CD14-positive monocyte (primary cell): ENCODE measurements at regions not wholly inside any gene's neighbourhood (a gene's known extent, or its start where the extent isn't known, plus 50 kb on each side); places are given as distances from the start of the nearest gene placed in this dataset.

Source experiments
- DNase-seq, 3 donors: peaks; one replicate each; pipeline ENCODE4 v3.0.0-alpha.2; 2011 to 2022
- H2AFZ ChIP-seq: 2 replicates; pipeline ENCODE4 v1.6.0; 2012; ENCODE audit warnings: mild to moderate bottlenecking, low read depth, low read length, inconsistent platforms; ENCODE audit not compliant: insufficient read depth, poor library complexity, severe bottlenecking
- H3K27ac ChIP-seq, 2 donors: 1 replicate in 1 of 2; 2 replicates in 1 of 2; pipeline ENCODE4 v1.5.1; 2012 to 2013; ENCODE audit warnings: low read length in 2 of 2, control low read depth in 1 of 2, inconsistent platforms in 1 of 2, low read depth in 1 of 2, mild to moderate bottlenecking in 1 of 2
- H3K27me3 ChIP-seq, 2 donors: one replicate each; pipeline versions ENCODE4 v1.6.0 to v1.6.1; 2011 to 2013; ENCODE audit warnings: low read length in 2 of 2; ENCODE audit not compliant: control insufficient read depth in 2 of 2, insufficient read depth in 2 of 2
- H3K36me3 ChIP-seq, 2 donors: replicated peaks in 1 of 2; 1 replicate in 1 of 2; 2 replicates in 1 of 2; pipeline versions ENCODE4 v1.5.1 to v1.6.1; 2012 to 2013; ENCODE audit warnings: low read length in 2 of 2, control low read depth in 1 of 2, inconsistent platforms in 1 of 2, mild to moderate bottlenecking in 1 of 2; ENCODE audit not compliant: insufficient read depth in 2 of 2, control insufficient read depth in 1 of 2
- H3K4me1 ChIP-seq, 2 donors: 1 replicate in 1 of 2; 2 replicates in 1 of 2; pipeline versions ENCODE4 v1.5.1 to v1.6.1; 2012 to 2013; ENCODE audit warnings: low read length in 2 of 2, control low read depth in 1 of 2, inconsistent platforms in 1 of 2, mild to moderate bottlenecking in 1 of 2, moderate library complexity in 1 of 2; ENCODE audit not compliant: insufficient read depth in 2 of 2, control insufficient read depth in 1 of 2
- H3K4me2 ChIP-seq: replicated peaks from 2 replicates; pipeline ENCODE3; 2012; ENCODE audit warnings: low read length, moderate library complexity, mild to moderate bottlenecking; ENCODE audit not compliant: poor library complexity, severe bottlenecking; ENCODE audit errors: extremely low read depth
- H3K4me3 ChIP-seq, 3 experiments: fragments of 200-600 bp in 1 of 3; sonication (generic) in 1 of 3; replicated peaks in 1 of 3; 1 replicate in 2 of 3; 2 replicates in 1 of 3; pipeline ENCODE4 v1.5.1; 2011 to 2013; ENCODE audit warnings: low read length in 3 of 3, mild to moderate bottlenecking in 3 of 3, control low read depth in 2 of 3, low read depth in 2 of 3, inconsistent platforms in 1 of 3, moderate library complexity in 1 of 3
- H3K79me2 ChIP-seq: 2 replicates; pipeline ENCODE4 v1.6.0; 2012; ENCODE audit warnings: mild to moderate bottlenecking, control low read depth, inconsistent platforms, low read length, moderate library complexity; ENCODE audit not compliant: insufficient read depth
- H3K9ac ChIP-seq: 2 replicates; pipeline ENCODE4 v1.6.0; 2017; ENCODE audit warnings: low read length, mild to moderate bottlenecking; ENCODE audit not compliant: insufficient read depth, poor library complexity, severe bottlenecking
- H3K9me3 ChIP-seq, 2 donors: replicated peaks in 1 of 2; 1 replicate in 1 of 2; 2 replicates in 1 of 2; pipeline versions ENCODE4 v1.5.1 to v1.6.1; 2012 to 2013; ENCODE audit warnings: low read length in 2 of 2, control low read depth in 1 of 2; ENCODE audit not compliant: control insufficient read depth in 1 of 2, insufficient read depth in 1 of 2
- H4K20me1 ChIP-seq: 2 replicates; pipeline ENCODE4 v1.6.0; 2012; ENCODE audit warnings: mild to moderate bottlenecking, low read length, control low read depth, moderate library complexity; ENCODE audit not compliant: insufficient read depth
- H3K27ac Mint-ChIP-seq, 7 donors: one replicate each; pipeline ENCODE4 v1.8.0; 2020; ENCODE audit warnings: mild to moderate bottlenecking in 7 of 7, mixed read lengths in 7 of 7, moderate library complexity in 6 of 7, inconsistent platforms in 2 of 7
- H3K27me3 Mint-ChIP-seq, 3 donors: one replicate each; pipeline ENCODE4 v1.8.0; 2021 to 2022; ENCODE audit warnings: low read depth in 3 of 3, mild to moderate bottlenecking in 3 of 3, mixed read lengths in 3 of 3, moderate library complexity in 3 of 3, inconsistent platforms in 1 of 3
- H3K36me3 Mint-ChIP-seq, 2 donors: one replicate each; pipeline ENCODE4 v1.8.0; 2020; ENCODE audit warnings: mixed read lengths in 2 of 2, inconsistent platforms in 1 of 2, mild to moderate bottlenecking in 1 of 2
- H3K4me1 Mint-ChIP-seq: one replicate; pipeline ENCODE4 v1.8.0; 2020; ENCODE audit warnings: mild to moderate bottlenecking, mixed read lengths
- H3K4me3 Mint-ChIP-seq, 2 donors: one replicate each; pipeline ENCODE4 v1.8.0; 2020; ENCODE audit warnings: mild to moderate bottlenecking in 2 of 2, mixed read lengths in 2 of 2, moderate library complexity in 1 of 2
- H3K9me3 Mint-ChIP-seq, 7 donors: one replicate each; pipeline ENCODE4 v1.8.0; 2020 to 2022; ENCODE audit warnings: mixed read lengths in 7 of 7, mild to moderate bottlenecking in 6 of 7, moderate library complexity in 6 of 7, inconsistent platforms in 2 of 7
- CTCF ChIP-seq: fragments of 200-600 bp; IDR thresholded peaks from one replicate; pipeline ENCODE4 v1.8.0; 2022; ENCODE audit warnings: antibody characterized with exemption, mild to moderate bottlenecking
- WGBS: methylation state at CpG from one replicate; pipeline ENCODE4 v1.1.5; 2013; ENCODE audit warnings: missing lambda C conversion rate; ENCODE audit not compliant: insufficient coverage; 5-methylcytosine and 5-hydroxymethylcytosine counted together
- intact Hi-C, 2 donors: fragments of 100-400 bp; cut with micrococcal nuclease; formaldehyde crosslinking; loops; one replicate each; pipeline versions ENCODE4 v1.15.0 to v1.15.1; 2023

- Mint-ChIP-seq H3K4me1 (no peaks in the 10 kb centered on the region), H3K27ac (no peak overlapping the region), H3K4me3 (peak overlapping the region in 1 of 2 donors; percentile 59), H3K9me3 (peaks cover 0 to 5% (median 0%) of the 10 kb centered on the region in 7 donors), H3K36me3 (no peaks in the 10 kb centered on the region), H3K27me3 (peaks cover 46 to 60% (median 51%) of the 10 kb centered on the region in 3 donors)
- intact Hi-C loops, result no loop called here
- no peak overlapping the region for H3K9ac ChIP-seq
- H3K36me3 ChIP-seq, result no peaks in the 10 kb centered on the region
- H3K4me2 ChIP-seq, result no peak overlapping the region
- H3K4me3 ChIP-seq, result no peak overlapping the region
- WGBS, result 18% methylated on average over 19 of the region's 20 CpGs
- no peaks in the 10 kb centered on the region for H4K20me1 ChIP-seq
- no peaks in the 10 kb centered on the region for H3K4me1 ChIP-seq
- TF ChIP-seq CTCF, result no peak
- DNase-seq, result no peak
- no peak overlapping the region for H2AFZ ChIP-seq
- H3K27ac ChIP-seq, result no peak overlapping the region
- peaks cover 0 to 11% of the 10 kb centered on the region in 2 donors for H3K9me3 ChIP-seq
- no peaks in the 10 kb centered on the region for H3K79me2 ChIP-seq
- H3K27me3 ChIP-seq, result peaks cover 22 to 53% of the 10 kb centered on the region in 2 donors
Observed at GRCh38 chr1:37318490-37318889, 155.9 kb upstream of the ZC3H12A start.

DNA sequence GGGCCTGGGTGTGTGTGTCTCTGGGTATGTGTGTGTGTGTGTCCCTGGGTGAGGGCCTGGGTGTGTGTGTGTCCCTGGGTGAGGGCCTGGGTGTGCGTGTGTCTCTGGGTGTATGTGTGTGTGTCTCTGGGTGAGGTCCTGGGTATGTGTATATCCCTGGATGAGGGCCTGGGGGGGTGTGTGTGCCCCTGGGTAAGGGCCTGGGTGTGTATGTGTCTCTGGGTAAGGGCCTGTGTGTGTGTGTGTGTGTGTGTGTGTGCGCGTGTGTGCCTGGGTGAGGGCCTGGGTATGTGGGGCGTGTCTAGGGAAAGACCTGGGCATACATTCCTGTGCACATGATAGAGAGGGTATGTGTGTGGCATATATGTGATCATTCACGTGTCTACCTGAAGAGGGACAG, 155.1 kb upstream of the ZC3H12A start:
- no peaks in the 10 kb centered on the region for H3K4me1 ChIP-seq
- H3K79me2 ChIP-seq, result no peaks in the 10 kb centered on the region
- H3K27ac ChIP-seq, result no peak overlapping the region
- peaks cover 22 to 49% of the 10 kb centered on the region in 2 donors for H3K27me3 ChIP-seq
- H3K9me3 ChIP-seq, result peaks cover 4 to 11% of the 10 kb centered on the region in 2 donors
- H4K20me1 ChIP-seq, result no peaks in the 10 kb centered on the region
- peaks cover 43 to 57% (median 47%) of the 10 kb centered on the region in 3 donors for H3K27me3 Mint-ChIP-seq
- WGBS, result 82% methylated on average over 5 of the region's 5 CpGs
- no peak overlapping the region for H3K4me2 ChIP-seq
- no peaks in the 10 kb centered on the region for H3K36me3 ChIP-seq
- no peaks in the 10 kb centered on the region for H3K4me1 Mint-ChIP-seq
- no peaks in the 10 kb centered on the region for H3K36me3 Mint-ChIP-seq
- peak overlapping the region in 1 of 2 donors; percentile 59 for H3K4me3 Mint-ChIP-seq
- TF ChIP-seq CTCF, result no peak
- DNase-seq, result no peak
- no peak overlapping the region for H2AFZ ChIP-seq
- no peak overlapping the region for H3K9ac ChIP-seq
- H3K27ac Mint-ChIP-seq, result no peak overlapping the region
- H3K9me3 Mint-ChIP-seq, result peaks cover 0 to 12% (median 6%) of the 10 kb centered on the region in 7 donors
- intact Hi-C loops, result no loop called here
- H3K4me3 ChIP-seq, result no peak overlapping the region
